HG02678 (cell line): ENCODE measurements at regions not wholly inside any gene's neighbourhood (a gene's known extent, or its start where the extent isn't known, plus 50 kb on each side); places are given as distances from the start of the nearest gene placed in this dataset.

Experiments used
- ATAC-seq: cut with Tn5 transposase; IDR thresholded peaks from one replicate; pipeline ENCODE4 v1.9.1; 2021; ENCODE audit warnings: mild to moderate bottlenecking, moderate library complexity; ENCODE audit not compliant: unreplicated experiment

DNA sequence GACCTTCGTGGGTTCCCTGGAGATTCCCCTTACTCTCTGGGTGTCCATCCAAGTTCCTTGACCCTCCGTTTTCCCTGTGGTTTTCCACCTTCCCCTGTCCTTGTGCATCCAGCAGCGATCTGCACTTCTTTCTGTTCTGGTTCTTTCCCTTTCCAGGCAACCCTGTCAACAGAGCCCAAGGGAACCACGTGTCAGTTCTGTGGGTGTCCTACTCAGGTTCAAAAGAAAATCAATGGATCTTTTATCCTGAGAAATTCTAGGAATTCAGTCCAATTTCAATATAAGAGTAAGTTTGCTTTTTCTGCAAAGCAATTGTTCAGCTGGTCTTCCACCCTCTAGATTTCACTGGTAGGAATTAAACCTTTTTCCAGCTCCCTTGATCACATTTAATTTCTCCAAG is 1394.8 kb upstream of the SLC10A2 start:
- no peak for ATAC-seq

GRCh38 chr13:104460554-104460953 is 1394.3 kb upstream of the SLC10A2 start:
- no peak for ATAC-seq

- no peak for ATAC-seq
Observed at GRCh38 chr13:104450006-104450405, 1383.8 kb upstream of the SLC10A2 start.

GRCh38 chr13:104447348-104447747 is 1381.1 kb upstream of the SLC10A2 start:
- ATAC-seq, result no peak

DNA sequence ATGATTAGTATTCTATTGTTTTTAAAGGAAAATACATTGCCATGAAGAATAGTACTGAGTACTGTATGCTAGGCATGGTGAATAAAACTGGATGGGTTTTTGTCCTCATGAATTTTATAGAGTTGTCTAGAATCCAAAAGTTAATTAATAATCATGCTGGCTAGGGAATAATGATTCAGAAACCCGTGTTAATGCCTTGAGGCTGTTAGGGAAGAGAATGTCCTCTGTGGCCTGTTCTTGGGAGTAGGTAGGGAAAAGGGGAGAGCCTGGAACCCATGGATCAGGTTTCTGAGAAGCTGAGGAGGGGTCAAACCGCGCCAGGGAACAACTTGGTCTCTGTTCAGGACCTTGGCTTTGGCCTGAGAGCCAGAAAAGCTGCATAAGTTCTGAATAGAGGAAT is 1376.3 kb upstream of the SLC10A2 start:
- ATAC-seq, result no peak

DNA sequence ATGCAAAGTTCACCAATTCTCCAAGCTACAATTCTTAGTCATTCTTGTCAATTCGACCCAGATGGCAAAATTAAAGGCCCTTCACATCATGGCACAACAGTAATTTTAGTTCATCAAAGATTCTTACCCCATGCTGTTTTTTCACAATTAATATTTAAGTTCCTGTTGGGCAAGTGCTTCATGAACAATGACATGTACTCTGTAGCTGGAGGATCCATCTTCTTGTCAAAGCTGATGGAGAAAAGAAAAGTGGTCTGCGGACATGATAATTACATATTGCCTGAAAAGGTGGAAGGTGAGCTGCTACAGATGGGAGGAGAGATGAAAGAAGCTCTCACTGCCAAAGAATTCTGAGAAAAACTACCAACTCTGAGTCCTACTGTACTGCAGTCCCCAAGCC is 1370.3 kb upstream of the SLC10A2 start:
- ATAC-seq, result no peak

DNA sequence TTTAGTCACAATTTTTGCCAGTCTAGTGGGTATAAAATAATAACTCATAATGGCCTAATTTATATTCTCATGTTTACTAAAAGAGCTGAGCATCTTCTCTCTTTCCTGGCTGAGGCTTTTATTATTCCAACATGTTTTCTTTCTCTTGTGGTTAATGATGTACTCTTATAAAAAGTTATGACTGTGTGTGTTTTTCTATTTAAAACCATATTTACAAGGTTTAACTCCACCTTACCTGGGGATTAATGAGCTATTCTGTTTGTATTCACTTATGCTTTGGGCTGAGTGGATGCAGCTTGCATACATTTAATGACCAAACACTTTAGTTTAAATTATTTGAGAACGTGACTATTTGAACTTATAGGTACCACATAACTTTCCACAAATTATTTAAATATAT is 1365.7 kb upstream of the SLC10A2 start:
- no peak for ATAC-seq

- no peak for ATAC-seq
Observed at GRCh38 chr13:104426435-104426834, 1360.2 kb upstream of the SLC10A2 start.

DNA sequence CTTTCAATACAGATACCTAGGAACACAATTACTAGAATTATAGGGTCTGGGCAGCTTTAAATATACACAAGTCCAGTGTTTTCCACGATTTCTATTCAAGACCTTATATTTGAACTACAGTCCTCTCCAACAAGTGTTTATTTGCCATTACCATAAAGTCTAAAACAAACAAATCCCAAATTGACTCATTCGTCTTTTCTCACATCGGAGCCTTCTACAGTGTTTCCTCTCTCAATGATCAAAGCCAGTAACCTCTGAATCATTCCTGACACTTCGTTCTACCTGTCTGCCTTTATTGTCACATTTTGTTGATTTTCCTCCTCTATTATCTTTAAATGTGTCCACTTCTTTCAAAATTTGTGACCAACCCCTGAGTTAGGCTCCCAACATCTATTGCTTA is 1356.5 kb upstream of the SLC10A2 start:
- ATAC-seq, result no peak

- no peak for ATAC-seq
Observed at GRCh38 chr13:104416973-104417372, 1350.8 kb upstream of the SLC10A2 start.

GRCh38 chr13:104414771-104415170 is 1348.6 kb upstream of the SLC10A2 start:
- ATAC-seq, result no peak

GRCh38 chr13:104414181-104414580 is 1348.0 kb upstream of the SLC10A2 start:
- ATAC-seq, result no peak

DNA sequence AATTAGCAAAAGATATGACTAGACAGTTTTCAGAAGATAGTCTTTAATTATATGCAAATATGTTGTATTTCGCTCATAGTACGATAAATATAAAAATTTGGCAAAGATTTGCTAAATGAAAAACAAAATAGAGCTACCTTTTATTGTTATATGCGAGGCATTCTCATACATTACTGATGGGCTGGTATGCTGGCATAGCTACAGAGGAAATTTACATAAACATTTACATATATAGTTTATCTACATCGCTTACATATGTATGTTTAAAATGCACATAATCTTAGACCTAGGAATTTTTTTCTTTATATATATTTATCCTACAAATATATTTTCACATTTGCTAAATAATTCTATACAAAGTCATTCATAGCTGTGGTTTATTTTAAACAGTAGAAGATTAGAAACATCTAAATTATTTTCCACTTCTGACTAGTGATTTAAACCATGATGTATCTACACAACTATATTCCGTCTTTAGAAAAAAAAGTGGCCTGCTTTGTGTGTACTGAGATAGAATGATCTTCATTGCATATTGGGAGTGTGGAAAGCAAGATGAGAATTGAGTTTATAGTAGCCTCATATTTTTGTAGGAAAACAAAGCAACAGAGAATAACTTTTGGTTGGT is 1345.0 kb upstream of the SLC10A2 start:
- ATAC-seq, result no peak

GRCh38 chr13:104408733-104409132 is 1342.5 kb upstream of the SLC10A2 start:
- no peak for ATAC-seq

- ATAC-seq, result no peak
Observed at GRCh38 chr13:104404325-104404724, 1338.1 kb upstream of the SLC10A2 start.

- ATAC-seq, result no peak
Observed at GRCh38 chr13:104389691-104390090, 1323.5 kb upstream of the SLC10A2 start.

- ATAC-seq, result no peak
Observed at GRCh38 chr13:104387510-104387909, 1321.3 kb upstream of the SLC10A2 start.

GRCh38 chr13:104385404-104385803 is 1319.2 kb upstream of the SLC10A2 start:
- no peak for ATAC-seq

- ATAC-seq, result no peak
Observed at GRCh38 chr13:104382951-104383350, 1316.7 kb upstream of the SLC10A2 start.

- ATAC-seq, result no peak
Observed at GRCh38 chr13:104376588-104376987, 1310.4 kb upstream of the SLC10A2 start.

GRCh38 chr13:104375614-104376013 is 1309.4 kb upstream of the SLC10A2 start:
- no peak for ATAC-seq

DNA sequence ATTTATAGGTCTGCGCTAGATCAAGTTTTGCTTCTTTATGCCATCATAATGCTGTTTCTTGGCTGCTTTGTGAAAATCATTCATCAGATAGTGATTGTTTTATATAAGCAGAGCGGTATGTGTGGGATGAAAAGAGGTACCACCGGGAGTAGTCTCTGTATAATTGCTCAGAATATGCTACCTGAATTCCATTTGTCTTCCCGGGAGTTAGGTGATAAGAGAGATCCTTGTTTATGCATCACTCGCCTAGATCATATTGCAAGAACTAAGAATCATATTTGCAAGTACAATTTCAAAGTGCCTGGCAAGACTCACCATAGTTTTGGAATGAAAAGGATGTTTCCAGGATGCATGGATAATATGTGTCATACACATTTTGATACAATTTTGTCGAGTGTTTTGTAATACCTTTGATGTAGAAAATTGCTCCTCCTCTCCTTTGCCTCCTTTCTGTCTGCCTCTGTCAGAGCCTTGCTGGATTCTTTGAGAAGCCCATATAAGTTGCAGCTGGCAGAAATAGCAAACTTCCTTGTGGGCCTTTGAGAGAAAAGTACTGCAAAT is 1306.0 kb upstream of the SLC10A2 start:
- no peak for ATAC-seq

GRCh38 chr13:104365430-104365829 is 1299.2 kb upstream of the SLC10A2 start:
- ATAC-seq, result no peak
